ENCODE measurements at regions not wholly inside any gene's neighbourhood (a gene's known extent, or its start where the extent isn't known, plus 50 kb on each side); places are given as distances from the start of the nearest gene placed in this dataset.

GRCh38 chr5:135707302-135707701 is 127.2 kb upstream of the SLC25A48 start:
- Mint-ChIP-seq H3K36me3 (ENCODE audit: insufficient read depth) (no peaks in the 10 kb centered on the region), H3K4me3 (ENCODE audit: low read depth) (no peak overlapping the region), H3K27me3 (peaks cover 14% of the 10 kb centered on the region), H3K27ac (no peak overlapping the region), H3K9me3 (ENCODE audit: low read depth) (no peaks in the 10 kb centered on the region), H3K4me1 (ENCODE audit: low read depth) (no peaks in the 10 kb centered on the region)
- TF ChIP-seq, protein P1, sequence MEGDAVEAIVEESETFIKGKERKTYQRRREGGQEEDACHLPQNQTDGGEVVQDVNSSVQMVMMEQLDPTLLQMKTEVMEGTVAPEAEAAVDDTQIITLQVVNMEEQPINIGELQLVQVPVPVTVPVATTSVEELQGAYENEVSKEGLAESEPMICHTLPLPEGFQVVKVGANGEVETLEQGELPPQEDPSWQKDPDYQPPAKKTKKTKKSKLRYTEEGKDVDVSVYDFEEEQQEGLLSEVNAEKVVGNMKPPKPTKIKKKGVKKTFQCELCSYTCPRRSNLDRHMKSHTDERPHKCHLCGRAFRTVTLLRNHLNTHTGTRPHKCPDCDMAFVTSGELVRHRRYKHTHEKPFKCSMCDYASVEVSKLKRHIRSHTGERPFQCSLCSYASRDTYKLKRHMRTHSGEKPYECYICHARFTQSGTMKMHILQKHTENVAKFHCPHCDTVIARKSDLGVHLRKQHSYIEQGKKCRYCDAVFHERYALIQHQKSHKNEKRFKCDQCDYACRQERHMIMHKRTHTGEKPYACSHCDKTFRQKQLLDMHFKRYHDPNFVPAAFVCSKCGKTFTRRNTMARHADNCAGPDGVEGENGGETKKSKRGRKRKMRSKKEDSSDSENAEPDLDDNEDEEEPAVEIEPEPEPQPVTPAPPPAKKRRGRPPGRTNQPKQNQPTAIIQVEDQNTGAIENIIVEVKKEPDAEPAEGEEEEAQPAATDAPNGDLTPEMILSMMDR (IDR thresholded peaks at IDR 0.05; ENCODE audit: unreplicated experiment): no peak
- DNase-seq (ENCODE audit: low spot score, unreplicated experiment): no peak

GRCh38 chr5:135706893-135707292 is 127.6 kb upstream of the SLC25A48 start:
- H3K27me3 Mint-ChIP-seq: peaks cover 11% of the 10 kb centered on the region
- H3K9me3 Mint-ChIP-seq (ENCODE audit: low read depth): no peaks in the 10 kb centered on the region
- H3K4me1 Mint-ChIP-seq (ENCODE audit: low read depth): no peaks in the 10 kb centered on the region
- no peak overlapping the region for H3K27ac Mint-ChIP-seq
- H3K4me3 Mint-ChIP-seq (ENCODE audit: low read depth): no peak overlapping the region
- no peaks in the 10 kb centered on the region for H3K36me3 Mint-ChIP-seq (ENCODE audit: insufficient read depth)
- no peak for DNase-seq (ENCODE audit: low spot score, unreplicated experiment)
- TF ChIP-seq, protein P1 (IDR thresholded peaks at IDR 0.05; ENCODE audit: unreplicated experiment): no peak

- no peak overlapping the region for H3K4me3 Mint-ChIP-seq (ENCODE audit: low read depth)
- H3K27ac Mint-ChIP-seq: no peak overlapping the region
- peaks cover 8% of the 10 kb centered on the region for H3K27me3 Mint-ChIP-seq
- H3K4me1 Mint-ChIP-seq (ENCODE audit: low read depth): no peaks in the 10 kb centered on the region
- H3K9me3 Mint-ChIP-seq (ENCODE audit: low read depth): no peaks in the 10 kb centered on the region
- TF ChIP-seq, protein P1 (IDR thresholded peaks at IDR 0.05; ENCODE audit: unreplicated experiment): no peak
- no peak for DNase-seq (ENCODE audit: low spot score, unreplicated experiment)
- H3K36me3 Mint-ChIP-seq (ENCODE audit: insufficient read depth): no peaks in the 10 kb centered on the region
Measured at GRCh38 chr5:135706474-135706873, 127.7 kb upstream of the CXCL14 start.

- no peak overlapping the region for H3K27ac Mint-ChIP-seq
- TF ChIP-seq, protein P1 (IDR thresholded peaks at IDR 0.05; ENCODE audit: unreplicated experiment): no peak
- no peaks in the 10 kb centered on the region for H3K36me3 Mint-ChIP-seq (ENCODE audit: insufficient read depth)
- H3K9me3 Mint-ChIP-seq (ENCODE audit: low read depth): no peaks in the 10 kb centered on the region
- no peak overlapping the region for H3K4me3 Mint-ChIP-seq (ENCODE audit: low read depth)
- H3K4me1 Mint-ChIP-seq (ENCODE audit: low read depth): no peaks in the 10 kb centered on the region
- no peak for DNase-seq (ENCODE audit: low spot score, unreplicated experiment)
- H3K27me3 Mint-ChIP-seq: peaks cover 7% of the 10 kb centered on the region
Measured at GRCh38 chr5:135705941-135706466, 127.2 kb upstream of the CXCL14 start.

DNA sequence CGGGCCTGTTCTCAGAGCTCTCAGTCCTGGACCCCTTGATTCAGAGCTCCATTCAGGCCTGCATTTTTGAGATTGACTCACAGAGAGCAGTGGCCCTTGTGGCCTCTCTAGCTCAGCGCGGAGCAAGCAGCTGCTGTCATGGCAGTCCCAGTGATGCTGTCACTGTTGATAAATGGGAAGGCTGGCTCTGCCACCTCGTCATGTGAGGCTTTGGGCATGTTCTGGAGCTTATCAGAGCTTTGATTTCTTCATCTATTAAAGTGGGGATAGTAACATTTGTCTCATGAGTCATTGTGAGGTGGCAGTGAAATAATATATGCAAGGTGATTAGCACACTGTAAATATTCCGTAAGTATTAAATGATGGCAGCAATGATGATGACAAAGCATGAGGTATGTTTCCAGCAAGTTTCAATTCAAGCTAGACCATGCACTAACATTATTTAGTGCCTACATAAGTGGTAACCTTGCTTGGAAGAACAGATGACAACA is 126.4 kb upstream of the CXCL14 start:
- Mint-ChIP-seq H3K9me3 (ENCODE audit: low read depth) (no peaks in the 10 kb centered on the region), H3K27ac (no peak overlapping the region), H3K4me1 (ENCODE audit: low read depth) (no peaks in the 10 kb centered on the region), H3K4me3 (ENCODE audit: low read depth) (no peak overlapping the region), H3K36me3 (ENCODE audit: insufficient read depth) (no peaks in the 10 kb centered on the region), H3K27me3 (peaks cover 7% of the 10 kb centered on the region)
- TF ChIP-seq, protein P1 (IDR thresholded peaks at IDR 0.05; ENCODE audit: unreplicated experiment): no peak
- no peak for DNase-seq (ENCODE audit: low spot score, unreplicated experiment)

All from progenitor cell of endocrine pancreas (in vitro differentiated cells).